H9 (cell line): ENCODE measurements at regions not wholly inside any gene's neighbourhood (a gene's known extent, or its start where the extent isn't known, plus 50 kb on each side); places are given as distances from the start of the nearest gene placed in this dataset.
A peak's percentile ranks its signal among the peaks of the same experiment; 100 is the strongest.

Experiments used
- DNase-seq: peaks from one replicate; pipeline ENCODE4 v3.0.0-alpha.2; 2017
- H2AFZ ChIP-seq: one replicate; pipeline ENCODE4 v1.6.1; 2013; ENCODE audit warnings: mild to moderate bottlenecking, low read length, control low read depth, moderate library complexity
- H2AK5ac ChIP-seq: 2 replicates; pipeline ENCODE4 v1.6.1; 2013; ENCODE audit warnings: low read length, control low read depth, mixed read lengths; ENCODE audit not compliant: insufficient read length
- H2BK120ac ChIP-seq: one replicate; pipeline ENCODE4 v1.6.1; 2013; ENCODE audit warnings: low read depth, mild to moderate bottlenecking, low read length, control low read depth, inconsistent platforms; ENCODE audit not compliant: poor library complexity, severe bottlenecking
- H2BK12ac ChIP-seq: 2 replicates; pipeline ENCODE4 v1.6.1; 2013; ENCODE audit warnings: low read length, control low read depth, mixed read lengths, low read depth; ENCODE audit not compliant: insufficient read length
- H2BK15ac ChIP-seq: 2 replicates; pipeline ENCODE4 v1.6.1; 2013; ENCODE audit warnings: low read depth, low read length, control low read depth
- H2BK20ac ChIP-seq: one replicate; pipeline ENCODE4 v1.6.1; 2013; ENCODE audit warnings: low read depth, mild to moderate bottlenecking, low read length, control low read depth, inconsistent platforms; ENCODE audit not compliant: poor library complexity, severe bottlenecking
- H2BK5ac ChIP-seq: 2 replicates; pipeline ENCODE4 v1.6.1; 2013; ENCODE audit warnings: low read length, control low read depth, mixed read lengths; ENCODE audit not compliant: insufficient read length
- H3K14ac ChIP-seq: 2 replicates; pipeline ENCODE4 v1.6.1; 2013; ENCODE audit warnings: low read length, control low read depth; ENCODE audit not compliant: insufficient read depth
- H3K18ac ChIP-seq: 2 replicates; pipeline ENCODE4 v1.6.1; 2013; ENCODE audit warnings: low read depth, mild to moderate bottlenecking, mixed read lengths, low read length, control low read depth; ENCODE audit not compliant: insufficient read length
- H3K23ac ChIP-seq: 2 replicates; pipeline ENCODE4 v1.6.1; 2013; ENCODE audit warnings: low read length, control low read depth, mixed read lengths, low read depth; ENCODE audit not compliant: insufficient read length
- H3K23me2 ChIP-seq: 2 replicates; pipeline ENCODE4 v1.6.1; 2013; ENCODE audit warnings: low read depth, mild to moderate bottlenecking, mixed read lengths, low read length, control low read depth; ENCODE audit not compliant: insufficient read length, poor library complexity, severe bottlenecking
- H3K27ac ChIP-seq: 2 replicates; pipeline ENCODE4 v1.5.1; 2013; ENCODE audit warnings: low read length, control low read depth, mixed read lengths, low read depth; ENCODE audit not compliant: insufficient read length
- H3K27me3 ChIP-seq: 2 replicates; pipeline ENCODE4 v1.6.1; 2013; ENCODE audit warnings: low read length, control low read depth, inconsistent platforms; ENCODE audit not compliant: insufficient read depth
- H3K4ac ChIP-seq: 2 replicates; pipeline ENCODE4 v1.6.1; 2013; ENCODE audit warnings: low read depth, mild to moderate bottlenecking, control low read depth, inconsistent platforms, low read length, moderate library complexity
- H3K4me1 ChIP-seq: 2 replicates; pipeline ENCODE4 v1.6.1; 2013; ENCODE audit warnings: low read length, control low read depth, inconsistent platforms; ENCODE audit not compliant: insufficient read depth
- H3K4me2 ChIP-seq: 2 replicates; pipeline ENCODE4 v1.6.1; 2013; ENCODE audit warnings: low read length, control low read depth, mixed read lengths; ENCODE audit not compliant: insufficient read length, insufficient read depth
- H3K56ac ChIP-seq: 2 replicates; pipeline ENCODE4 v1.6.1; 2013; ENCODE audit warnings: low read depth, mild to moderate bottlenecking, mixed read lengths, low read length, control low read depth; ENCODE audit not compliant: insufficient read length
- H3K79me1 ChIP-seq: 2 replicates; pipeline ENCODE4 v1.6.1; 2013; ENCODE audit warnings: low read depth, mild to moderate bottlenecking, moderate library complexity, low read length, control low read depth, inconsistent platforms; ENCODE audit not compliant: insufficient read depth, poor library complexity, severe bottlenecking
- H3K79me2 ChIP-seq: 2 replicates; pipeline ENCODE4 v1.6.1; 2013; ENCODE audit warnings: low read length, control low read depth, inconsistent platforms; ENCODE audit not compliant: insufficient read depth
- H3K9ac ChIP-seq: 2 replicates; pipeline ENCODE4 v1.6.1; 2013; ENCODE audit warnings: low read length, control low read depth, mixed read lengths; ENCODE audit not compliant: insufficient read length; ENCODE audit errors: extremely low read depth
- H3K9me3 ChIP-seq: one replicate; pipeline ENCODE4 v1.6.1; 2013; ENCODE audit warnings: low read depth, low read length, inconsistent platforms; ENCODE audit not compliant: control insufficient read depth
- H3T11ph ChIP-seq: one replicate; pipeline ENCODE4 v1.6.1; 2013; ENCODE audit warnings: mild to moderate bottlenecking, low read length, control low read depth, inconsistent platforms
- H4K20me1 ChIP-seq: one replicate; pipeline ENCODE4 v1.6.1; 2013; ENCODE audit not compliant: control insufficient read depth, insufficient read length, insufficient read depth
- H4K5ac ChIP-seq: 2 replicates; pipeline ENCODE4 v1.6.1; 2013; ENCODE audit warnings: low read depth, mild to moderate bottlenecking, mixed read lengths, low read length, control low read depth; ENCODE audit not compliant: insufficient read length
- H4K8ac ChIP-seq: replicated peaks from 2 replicates; pipeline ENCODE4 v1.6.1; 2013; ENCODE audit warnings: low read length, control low read depth, mixed read lengths, low read depth; ENCODE audit not compliant: insufficient read length
- H4K91ac ChIP-seq: 2 replicates; pipeline ENCODE4 v1.6.1; 2013; ENCODE audit warnings: low read depth, mild to moderate bottlenecking, moderate library complexity, mixed read lengths, low read length, control low read depth; ENCODE audit not compliant: insufficient read length
- H3K27ac Mint-ChIP-seq, 3 experiments: 2 replicates in 2 of 3; 3 replicates in 1 of 3; pipeline ENCODE4 v1.8.0; 2020 to 2021; ENCODE audit warnings: mixed read lengths in 3 of 3, mild to moderate bottlenecking in 1 of 3, moderate library complexity in 1 of 3
- H3K27me3 Mint-ChIP-seq: 2 replicates; pipeline ENCODE4 v1.8.0; 2021; ENCODE audit warnings: low read depth, mild to moderate bottlenecking, moderate library complexity, mixed read lengths
- H3K36me3 Mint-ChIP-seq, 3 experiments: 2 replicates in 2 of 3; 3 replicates in 1 of 3; pipeline ENCODE4 v1.8.0; 2020 to 2021; ENCODE audit warnings: low read depth in 3 of 3, mixed read lengths in 3 of 3; ENCODE audit not compliant: insufficient read depth in 1 of 3
- H3K4me1 Mint-ChIP-seq, 2 experiments: 2 replicates each; pipeline ENCODE4 v1.8.0; 2020; ENCODE audit warnings: mixed read lengths in 2 of 2
- H3K4me3 Mint-ChIP-seq, 2 experiments: 2 replicates in 1 of 2; 3 replicates in 1 of 2; pipeline ENCODE4 v1.8.0; 2020 to 2021; ENCODE audit warnings: mild to moderate bottlenecking in 2 of 2, mixed read lengths in 2 of 2, moderate library complexity in 1 of 2
- H3K9me3 Mint-ChIP-seq, 2 experiments: 2 replicates in 1 of 2; 3 replicates in 1 of 2; pipeline ENCODE4 v1.8.0; 2020; ENCODE audit warnings: mild to moderate bottlenecking in 2 of 2, mixed read lengths in 2 of 2, moderate library complexity in 1 of 2
- WGBS: extraction: QIAGEN DNeasy Blood & Tissue Kit; methylation state at CpG from one replicate; pipeline ENCODE4 v1.1.7; 2013; ENCODE audit warnings: missing lambda C conversion rate, low lambda C conversion rate, mixed read lengths; ENCODE audit not compliant: insufficient read length; ENCODE audit errors: extremely low coverage; 5-methylcytosine and 5-hydroxymethylcytosine counted together
- TF ChIP-seq, protein P1 (sequence below): fragments of 200-600 bp; sonication (generic); conservative IDR thresholded peaks from 3 replicates; pipeline ENCODE4 v1.8.0; 2021; ENCODE audit warnings: antibody characterized with exemption, mild to moderate bottlenecking

DNA sequence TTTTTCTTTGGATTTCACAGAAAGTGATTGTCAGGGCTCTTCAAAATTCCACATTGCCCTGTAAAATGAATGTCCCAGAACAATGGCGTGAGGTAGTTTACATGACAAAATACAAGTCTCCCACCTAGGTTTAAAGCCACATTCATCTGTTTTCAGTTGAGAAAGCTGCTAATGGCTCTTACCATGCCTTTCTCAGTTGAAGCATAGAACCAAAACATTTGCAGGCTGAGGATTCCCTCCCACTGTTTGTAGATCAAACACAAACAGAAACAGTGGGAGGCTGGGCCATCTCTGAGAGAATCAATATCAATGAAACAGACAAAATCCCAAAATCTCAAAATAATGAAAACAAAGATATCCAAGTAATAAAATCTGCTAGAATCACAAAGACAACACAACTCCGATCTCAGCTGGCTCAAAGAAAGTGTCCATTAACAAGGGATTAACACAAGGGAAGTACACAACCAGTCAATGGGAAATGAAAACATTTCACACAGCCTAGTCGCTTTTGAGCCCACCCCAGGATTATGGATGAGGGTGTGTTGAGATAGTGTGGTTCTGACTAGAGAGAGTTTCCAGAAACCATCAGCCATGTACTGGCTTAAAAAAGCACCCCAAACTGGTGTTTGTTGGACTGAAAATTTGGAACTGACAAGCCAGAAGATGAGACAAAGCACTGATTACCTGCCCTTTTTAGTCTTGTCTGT, 54.5 kb upstream of the TMEM260 start:
- Histone ChIP-seq H3K4ac (no peak overlapping the region), H2BK15ac (no peak overlapping the region), H2BK5ac (no peak overlapping the region), H3K9me3 (no peaks in the 10 kb centered on the region), H3K27me3 (no peaks in the 10 kb centered on the region), H3K79me1 (no peaks in the 10 kb centered on the region), H4K91ac (no peak overlapping the region), H2BK12ac (no peak overlapping the region), H3T11ph (no peak overlapping the region), H3K9ac (no peak overlapping the region), H4K8ac (no peak overlapping the region), H3K23ac (no peak overlapping the region), H3K18ac (no peak overlapping the region), H4K20me1 (no peaks in the 10 kb centered on the region), H2AK5ac (no peak overlapping the region), H2BK120ac (no peak overlapping the region), H3K56ac (no peak overlapping the region), H3K23me2 (no peaks in the 10 kb centered on the region), H4K5ac (no peak overlapping the region), H3K14ac (no peak overlapping the region), H3K4me2 (no peak overlapping the region), H3K4me1 (0 out of 2 replicates have a peak, but pooled peaks cover 2% of the 10 kb centered on the region), H2BK20ac (no peak overlapping the region), H3K79me2 (no peaks in the 10 kb centered on the region), H2AFZ (no peak overlapping the region), H3K27ac (no peak overlapping the region)
- TF ChIP-seq, protein P1, sequence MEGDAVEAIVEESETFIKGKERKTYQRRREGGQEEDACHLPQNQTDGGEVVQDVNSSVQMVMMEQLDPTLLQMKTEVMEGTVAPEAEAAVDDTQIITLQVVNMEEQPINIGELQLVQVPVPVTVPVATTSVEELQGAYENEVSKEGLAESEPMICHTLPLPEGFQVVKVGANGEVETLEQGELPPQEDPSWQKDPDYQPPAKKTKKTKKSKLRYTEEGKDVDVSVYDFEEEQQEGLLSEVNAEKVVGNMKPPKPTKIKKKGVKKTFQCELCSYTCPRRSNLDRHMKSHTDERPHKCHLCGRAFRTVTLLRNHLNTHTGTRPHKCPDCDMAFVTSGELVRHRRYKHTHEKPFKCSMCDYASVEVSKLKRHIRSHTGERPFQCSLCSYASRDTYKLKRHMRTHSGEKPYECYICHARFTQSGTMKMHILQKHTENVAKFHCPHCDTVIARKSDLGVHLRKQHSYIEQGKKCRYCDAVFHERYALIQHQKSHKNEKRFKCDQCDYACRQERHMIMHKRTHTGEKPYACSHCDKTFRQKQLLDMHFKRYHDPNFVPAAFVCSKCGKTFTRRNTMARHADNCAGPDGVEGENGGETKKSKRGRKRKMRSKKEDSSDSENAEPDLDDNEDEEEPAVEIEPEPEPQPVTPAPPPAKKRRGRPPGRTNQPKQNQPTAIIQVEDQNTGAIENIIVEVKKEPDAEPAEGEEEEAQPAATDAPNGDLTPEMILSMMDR, result no peak
- DNase-seq, result no peak
- no CpG with 5 or more reads among the region's 3 CpGs for WGBS
- Mint-ChIP-seq H3K27me3 (peaks cover 6% of the 10 kb centered on the region), H3K4me3 (peak overlapping the region in 1 of 2 experiments; percentile 19; a peak in 2 of 5 replicates), H3K4me1 (peaks cover 33 to 37% of the 10 kb centered on the region in 2 experiments), H3K9me3 (no peaks in the 10 kb centered on the region), H3K36me3 (no peaks in the 10 kb centered on the region), H3K27ac (peak overlapping the region; percentile 3 to 89 (median 87); a peak in 6 of 7 replicates)
